ENCODE measurements at regions not wholly inside any gene's neighbourhood (a gene's known extent, or its start where the extent isn't known, plus 50 kb on each side); places are given as distances from the start of the nearest gene placed in this dataset.

- TF ChIP-seq REST (IDR thresholded peaks at IDR 0.05; ENCODE audit: low read depth, low read length) (no peak), POLR2AphosphoS5 (IDR thresholded peaks at IDR 0.05; ENCODE audit: low read depth, low read length) (no peak), SIN3A (IDR thresholded peaks at IDR 0.05; ENCODE audit: borderline replicate concordance, low read depth, low read length) (no peak), EZH2phosphoT487 (IDR thresholded peaks at IDR 0.05; ENCODE audit: borderline replicate concordance, low read depth) (no peak), FOXM1 (IDR thresholded peaks at IDR 0.05; ENCODE audit: low read depth) (no peak), RXRA (IDR thresholded peaks at IDR 0.05; ENCODE audit: borderline replicate concordance, low read depth) (no peak)
- TF ChIP-seq, protein P1, sequence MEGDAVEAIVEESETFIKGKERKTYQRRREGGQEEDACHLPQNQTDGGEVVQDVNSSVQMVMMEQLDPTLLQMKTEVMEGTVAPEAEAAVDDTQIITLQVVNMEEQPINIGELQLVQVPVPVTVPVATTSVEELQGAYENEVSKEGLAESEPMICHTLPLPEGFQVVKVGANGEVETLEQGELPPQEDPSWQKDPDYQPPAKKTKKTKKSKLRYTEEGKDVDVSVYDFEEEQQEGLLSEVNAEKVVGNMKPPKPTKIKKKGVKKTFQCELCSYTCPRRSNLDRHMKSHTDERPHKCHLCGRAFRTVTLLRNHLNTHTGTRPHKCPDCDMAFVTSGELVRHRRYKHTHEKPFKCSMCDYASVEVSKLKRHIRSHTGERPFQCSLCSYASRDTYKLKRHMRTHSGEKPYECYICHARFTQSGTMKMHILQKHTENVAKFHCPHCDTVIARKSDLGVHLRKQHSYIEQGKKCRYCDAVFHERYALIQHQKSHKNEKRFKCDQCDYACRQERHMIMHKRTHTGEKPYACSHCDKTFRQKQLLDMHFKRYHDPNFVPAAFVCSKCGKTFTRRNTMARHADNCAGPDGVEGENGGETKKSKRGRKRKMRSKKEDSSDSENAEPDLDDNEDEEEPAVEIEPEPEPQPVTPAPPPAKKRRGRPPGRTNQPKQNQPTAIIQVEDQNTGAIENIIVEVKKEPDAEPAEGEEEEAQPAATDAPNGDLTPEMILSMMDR (IDR thresholded peaks at IDR 0.05), result no peak
- TF ChIP-seq, protein P2, sequence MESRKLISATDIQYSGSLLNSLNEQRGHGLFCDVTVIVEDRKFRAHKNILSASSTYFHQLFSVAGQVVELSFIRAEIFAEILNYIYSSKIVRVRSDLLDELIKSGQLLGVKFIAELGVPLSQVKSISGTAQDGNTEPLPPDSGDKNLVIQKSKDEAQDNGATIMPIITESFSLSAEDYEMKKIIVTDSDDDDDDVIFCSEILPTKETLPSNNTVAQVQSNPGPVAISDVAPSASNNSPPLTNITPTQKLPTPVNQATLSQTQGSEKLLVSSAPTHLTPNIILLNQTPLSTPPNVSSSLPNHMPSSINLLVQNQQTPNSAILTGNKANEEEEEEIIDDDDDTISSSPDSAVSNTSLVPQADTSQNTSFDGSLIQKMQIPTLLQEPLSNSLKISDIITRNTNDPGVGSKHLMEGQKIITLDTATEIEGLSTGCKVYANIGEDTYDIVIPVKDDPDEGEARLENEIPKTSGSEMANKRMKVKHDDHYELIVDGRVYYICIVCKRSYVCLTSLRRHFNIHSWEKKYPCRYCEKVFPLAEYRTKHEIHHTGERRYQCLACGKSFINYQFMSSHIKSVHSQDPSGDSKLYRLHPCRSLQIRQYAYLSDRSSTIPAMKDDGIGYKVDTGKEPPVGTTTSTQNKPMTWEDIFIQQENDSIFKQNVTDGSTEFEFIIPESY (IDR thresholded peaks at IDR 0.05; ENCODE audit: borderline replicate concordance, low read depth), result no peak
These were observed 279.9 kb downstream of the WDR11 start for GRCh38 chr10:121131014-121131413.

All from SK-N-SH (cell line).